Panc1 (cell line): ENCODE measurements at regions not wholly inside any gene's neighbourhood (a gene's known extent, or its start where the extent isn't known, plus 50 kb on each side); places are given as distances from the start of the nearest gene placed in this dataset.

ENCODE experiments used
- CTCF ChIP-seq: fragments of 450-650 bp; IDR thresholded peaks from 2 replicates; pipeline ENCODE4 v1.5.1; 2017; ENCODE audit warnings: mild to moderate bottlenecking
- POLR2AphosphoS5 ChIP-seq: IDR thresholded peaks from 2 replicates; pipeline ENCODE4 v1.6.1; 2012; ENCODE audit warnings: mild to moderate bottlenecking, low read depth, low read length, moderate library complexity
- REST ChIP-seq, 2 experiments: IDR thresholded peaks; 2 replicates each; pipeline ENCODE4 v1.6.1; 2011 to 2012; ENCODE audit warnings: low read depth in 2 of 2, control low read depth in 1 of 2, low read length in 1 of 2, mild to moderate bottlenecking in 1 of 2, moderate library complexity in 1 of 2; ENCODE audit not compliant: insufficient read depth in 1 of 2
- SIN3A ChIP-seq: IDR thresholded peaks from 2 replicates; pipeline ENCODE4 v1.6.1; 2012; ENCODE audit warnings: low read depth, mild to moderate bottlenecking, low read length, moderate library complexity, borderline replicate concordance; ENCODE audit not compliant: insufficient read depth
- TCF7L2 ChIP-seq: IDR thresholded peaks from 2 replicates; pipeline ENCODE4 v1.6.1; 2011; ENCODE audit warnings: mild to moderate bottlenecking, low read depth, low read length, inconsistent platforms

- TF ChIP-seq CTCF: no peak
- no peak for TF ChIP-seq POLR2AphosphoS5
- TF ChIP-seq TCF7L2: no peak
- no peak for TF ChIP-seq REST (IDR thresholded peaks at IDR 0.05; ENCODE audit: insufficient read depth in 1 of 2, low read depth in 2 of 2, low read length in 1 of 2)
- no peak for TF ChIP-seq SIN3A
Observed at GRCh38 chr1:224544346-224545110, 71.6 kb upstream of the CNIH3 start.
